Jurkat, Clone E6-1 (cell line): ENCODE measurements at regions not wholly inside any gene's neighbourhood (a gene's known extent, or its start where the extent isn't known, plus 50 kb on each side); places are given as distances from the start of the nearest gene placed in this dataset.
"Not testable (repeated sequence)": the region's sequence is repeated elsewhere in the genome, so short reads cannot be mapped to it uniquely, and the experiment has no call there.

ENCODE experiments used
- DNase-seq: peaks from one replicate; pipeline ENCODE4 v3.0.0-alpha.2; 2011; ENCODE audit warnings: low read depth, low spot score
- H3K4me3 ChIP-seq: 2 replicates; pipeline ENCODE4 v1.5.1; 2011; ENCODE audit warnings: mild to moderate bottlenecking, low read length, control low read depth, moderate library complexity

DNA sequence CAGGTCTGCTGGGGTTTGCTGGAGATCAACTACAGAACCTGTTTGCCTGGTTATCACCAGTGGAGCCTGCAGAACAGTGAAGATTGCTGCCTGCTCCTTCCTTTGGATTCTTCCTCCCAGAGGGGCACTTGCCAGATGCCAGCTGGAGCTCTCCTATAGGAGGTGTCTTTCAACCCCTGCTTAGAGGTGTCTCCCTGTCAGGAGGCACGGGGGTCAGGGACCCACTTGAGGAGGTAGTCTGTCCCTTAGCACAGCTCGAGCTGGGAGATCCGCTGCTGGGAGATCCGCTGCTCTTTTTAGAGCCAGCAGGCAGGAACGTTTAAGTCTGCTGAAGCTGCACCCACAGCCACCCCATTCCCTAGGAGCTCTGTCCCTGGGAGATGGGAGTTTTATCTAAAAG is 1806.3 kb upstream of the ADGRL3 start:
- H3K4me3 ChIP-seq = no peak overlapping the region

GRCh38 chr4:59400334-59400733 is 1799.8 kb upstream of the ADGRL3 start:
- H3K4me3 ChIP-seq = no peak overlapping the region
- DNase-seq = no peak

More for the DNA sequence above, 1806.3 kb upstream of the ADGRL3 start:
- DNase-seq = no peak

DNA sequence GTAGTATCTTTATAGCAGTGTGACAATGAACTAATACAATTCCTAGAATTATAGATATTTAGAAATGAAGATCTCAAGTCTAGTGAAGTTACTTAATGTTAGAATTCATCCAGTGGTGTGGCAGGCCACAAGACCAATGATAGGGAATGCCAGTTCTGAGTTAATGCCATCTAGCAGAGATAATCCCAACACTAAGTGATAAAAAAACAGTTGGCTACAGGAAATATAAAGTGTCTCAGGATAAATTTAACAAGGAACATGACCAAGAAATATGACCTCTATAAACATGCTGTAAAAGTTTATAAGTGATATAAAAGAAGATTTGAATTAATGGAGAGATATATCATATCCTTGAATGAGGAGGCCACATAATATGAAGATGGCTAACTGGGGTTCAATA is 1790.5 kb upstream of the ADGRL3 start:
- no peak for DNase-seq
- H3K4me3 ChIP-seq = no peak overlapping the region

GRCh38 chr4:59412739-59413138 is 1787.4 kb upstream of the ADGRL3 start:
- DNase-seq = no peak
- H3K4me3 ChIP-seq = no peak overlapping the region

GRCh38 chr4:59455751-59456150 is 1744.4 kb upstream of the ADGRL3 start:
- no peak for DNase-seq
- H3K4me3 ChIP-seq = no peak overlapping the region

DNA sequence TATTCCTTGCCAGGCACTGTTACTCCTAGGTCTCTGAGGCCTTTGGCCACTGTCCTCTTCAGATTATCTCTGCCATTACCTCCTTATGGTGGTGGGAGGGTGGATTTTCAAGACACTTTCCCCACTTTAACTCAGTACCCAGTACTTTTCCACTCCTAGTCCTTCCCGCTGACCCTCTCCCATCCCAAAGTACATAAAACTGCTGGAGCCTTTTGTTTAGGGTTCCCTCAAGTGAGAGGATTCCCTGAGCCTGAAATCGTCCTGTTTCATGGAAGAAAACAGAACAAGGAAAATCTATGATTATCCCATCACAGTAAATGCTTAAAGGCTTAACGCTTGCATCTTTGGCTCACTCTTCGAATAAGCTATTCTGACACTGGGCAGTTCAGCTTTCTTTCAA is 1742.5 kb upstream of the ADGRL3 start:
- no peak for DNase-seq
- H3K4me3 ChIP-seq = no peak overlapping the region

DNA sequence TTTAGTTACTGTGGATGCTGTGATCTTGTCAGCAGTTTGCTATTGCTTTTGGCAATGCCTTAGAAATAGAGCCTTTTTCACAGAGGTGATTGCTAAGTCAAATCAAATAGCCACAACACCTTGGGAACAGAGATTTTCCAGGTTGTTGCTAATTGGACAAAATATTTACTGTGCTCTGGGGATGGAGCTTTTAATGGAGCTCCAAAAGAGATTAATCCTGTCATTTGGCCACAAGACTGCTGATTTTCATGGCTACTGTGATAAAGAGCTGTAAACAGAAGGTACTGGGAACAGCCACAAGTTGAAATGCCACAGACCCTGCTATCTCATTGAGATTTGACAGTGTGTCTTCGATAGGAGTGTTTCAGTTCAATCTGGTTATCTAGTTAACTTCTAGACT is 1715.2 kb upstream of the ADGRL3 start:
- DNase-seq = no peak
- no peak overlapping the region for H3K4me3 ChIP-seq

DNA sequence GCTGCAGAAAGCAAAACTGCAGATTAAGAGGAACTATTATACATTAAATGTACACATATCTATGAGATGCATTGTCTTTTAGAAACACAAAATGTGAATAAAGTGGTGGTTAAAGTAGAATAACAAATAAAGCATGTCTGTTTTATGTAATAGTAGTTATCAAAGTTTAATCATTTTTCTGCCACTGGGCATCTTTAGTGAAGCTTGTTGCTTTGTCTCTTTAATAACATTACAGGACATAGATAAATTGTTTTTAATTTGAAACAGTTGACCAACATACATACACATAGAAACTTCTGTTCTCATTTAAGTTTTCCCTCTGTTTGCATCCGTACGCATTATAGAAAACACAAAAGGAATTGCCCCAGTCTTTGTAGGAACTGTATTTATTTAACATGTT is 1700.0 kb upstream of the ADGRL3 start:
- DNase-seq = no peak
- no peak overlapping the region for H3K4me3 ChIP-seq

- DNase-seq = no peak
- H3K4me3 ChIP-seq = no peak overlapping the region
These were observed 1696.4 kb upstream of the ADGRL3 start for GRCh38 chr4:59503731-59504130.

DNA sequence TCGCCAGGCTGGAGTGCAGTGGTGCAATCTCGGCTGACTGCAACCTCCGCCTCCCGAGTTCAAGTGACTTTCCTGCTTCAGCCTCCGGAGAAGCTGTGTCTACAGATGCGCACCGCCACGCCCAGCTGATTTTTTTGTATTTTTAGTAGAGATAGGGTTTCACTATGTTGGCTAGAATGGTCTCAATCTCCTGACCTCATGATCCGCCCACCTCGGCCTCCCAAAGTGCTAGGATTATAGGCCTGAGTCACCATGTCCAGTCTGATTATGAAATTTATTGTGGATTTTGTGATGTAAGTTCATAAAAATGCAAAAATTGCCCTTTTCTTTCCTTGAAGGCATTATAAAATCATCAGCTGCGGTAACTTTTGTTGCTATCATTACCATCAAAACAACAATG is 1688.3 kb upstream of the ADGRL3 start:
- H3K4me3 ChIP-seq, DNase-seq: not testable (repeated sequence)

GRCh38 chr4:59517007-59517406 is 1683.1 kb upstream of the ADGRL3 start:
- no peak for DNase-seq
- H3K4me3 ChIP-seq = no peak overlapping the region

DNA sequence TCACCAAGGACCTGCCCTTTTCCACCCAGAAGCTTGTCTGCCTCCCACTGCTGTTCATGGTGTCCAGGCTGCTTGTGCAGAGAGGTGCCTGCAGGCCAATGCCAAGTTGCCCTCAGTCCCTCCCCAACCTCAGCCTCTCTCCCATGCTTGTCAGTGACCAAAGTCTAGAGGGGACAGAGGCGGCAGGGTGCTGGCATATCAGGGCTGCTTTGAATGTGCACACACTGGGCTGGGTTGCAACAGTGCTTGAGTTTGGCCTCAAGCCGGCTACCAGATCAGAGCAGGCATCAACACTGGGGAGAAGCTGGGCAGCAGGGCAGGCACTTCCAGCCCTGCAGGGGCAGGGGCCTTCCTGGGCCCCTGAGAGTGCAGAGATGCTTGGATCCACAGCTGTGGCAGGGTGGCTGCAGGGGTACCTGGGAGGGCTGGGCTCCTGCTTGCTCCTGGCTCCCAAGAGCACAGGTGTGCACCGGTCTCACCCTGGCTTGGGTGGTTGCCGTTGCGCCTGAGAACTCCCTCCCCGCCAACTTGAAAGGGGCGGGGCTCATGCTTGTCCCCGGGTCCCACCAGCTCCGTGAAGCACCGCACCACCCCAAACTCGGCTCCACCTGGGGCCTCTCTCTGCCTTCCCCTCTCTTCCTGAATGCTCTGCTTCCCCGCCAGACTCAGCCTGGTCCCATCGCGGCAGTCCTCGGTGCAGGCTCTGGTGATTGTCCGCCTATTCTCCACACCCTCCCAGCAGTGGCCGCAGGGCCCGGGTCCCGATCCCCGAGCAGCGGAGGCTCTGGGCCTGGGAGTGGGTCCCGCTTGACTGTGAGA is 1681.9 kb upstream of the ADGRL3 start:
- H3K4me3 ChIP-seq = no peak overlapping the region
- DNase-seq = no peak

- no peak for DNase-seq
- no peak overlapping the region for H3K4me3 ChIP-seq
These were observed 1674.2 kb upstream of the ADGRL3 start for GRCh38 chr4:59525885-59526284.

DNA sequence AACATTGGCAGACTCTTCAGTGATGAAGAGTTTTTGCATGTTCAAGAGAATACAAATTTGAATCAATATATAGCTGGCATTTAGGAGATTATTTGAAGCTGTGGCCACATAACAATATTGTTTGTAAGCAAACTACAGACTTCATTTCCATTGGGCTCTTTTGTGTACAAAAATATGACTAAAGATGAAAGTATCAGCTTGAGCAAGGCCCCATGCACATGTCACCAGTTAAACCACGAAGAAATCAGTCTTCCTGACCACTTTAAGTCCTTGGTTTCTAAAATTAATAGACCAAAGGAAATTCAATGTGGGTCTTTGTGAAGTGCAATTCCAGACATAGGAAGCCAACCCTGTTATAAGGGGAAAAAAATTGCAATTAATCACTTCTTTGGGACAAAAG is 1664.6 kb upstream of the ADGRL3 start:
- no peak for DNase-seq
- H3K4me3 ChIP-seq = no peak overlapping the region

DNA sequence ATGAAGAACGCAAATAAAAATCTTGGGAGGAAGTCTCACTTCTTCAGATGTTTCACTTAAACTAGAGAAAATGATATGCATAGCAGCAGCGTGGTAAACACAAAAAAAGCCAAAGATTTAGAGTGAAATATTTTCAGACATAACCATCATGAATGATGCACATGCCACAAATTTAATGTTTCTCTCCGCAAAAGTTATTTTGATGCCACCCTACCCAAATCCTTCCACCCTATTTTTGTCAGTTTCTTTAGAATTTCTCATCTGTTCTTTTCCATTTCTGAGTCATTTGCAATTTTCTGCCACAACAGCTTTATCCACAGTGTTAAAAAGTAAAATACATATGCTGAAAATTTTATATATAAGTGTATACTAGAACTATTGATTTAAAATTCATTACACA is 1663.7 kb upstream of the ADGRL3 start:
- H3K4me3 ChIP-seq = no peak overlapping the region
- DNase-seq = no peak

- DNase-seq = no peak
- no peak overlapping the region for H3K4me3 ChIP-seq
These were observed 1662.8 kb upstream of the ADGRL3 start for GRCh38 chr4:59537246-59537886.

GRCh38 chr4:59539401-59539800 is 1660.7 kb upstream of the ADGRL3 start:
- no peak for DNase-seq
- no peak overlapping the region for H3K4me3 ChIP-seq

GRCh38 chr4:59540311-59540710 is 1659.8 kb upstream of the ADGRL3 start:
- H3K4me3 ChIP-seq = no peak overlapping the region
- DNase-seq = no peak

DNA sequence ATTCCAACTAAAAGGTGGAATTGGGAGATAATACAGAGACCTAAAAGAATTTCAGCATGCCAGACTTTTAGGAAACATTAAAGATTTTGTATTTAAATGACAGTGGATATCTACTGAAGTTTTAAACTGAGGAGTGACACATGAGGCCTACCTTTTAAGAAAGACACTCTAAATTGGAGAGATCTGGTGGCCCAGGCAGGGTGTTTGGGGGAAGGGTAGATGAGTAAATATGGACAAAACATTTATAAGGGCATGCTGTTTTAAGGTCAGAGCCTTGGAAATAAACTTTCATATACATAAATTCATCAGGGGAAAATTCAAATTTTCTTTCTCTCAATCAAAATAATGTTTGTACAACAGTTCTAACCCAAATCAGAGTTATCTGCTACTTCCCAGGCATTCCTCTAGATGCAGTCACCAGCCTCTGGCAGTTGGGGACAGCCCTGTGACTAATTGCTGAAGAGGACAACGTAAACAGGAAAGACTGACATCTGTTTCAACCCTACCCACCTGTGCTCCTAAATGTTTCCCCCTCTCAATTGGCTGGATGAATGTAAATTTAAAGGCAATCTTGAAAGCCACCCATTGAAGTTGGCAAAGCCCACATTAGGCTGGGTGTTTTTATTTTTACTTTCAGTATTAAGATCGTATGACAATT is 1646.9 kb upstream of the ADGRL3 start:
- no peak overlapping the region for H3K4me3 ChIP-seq
- no peak for DNase-seq

DNA sequence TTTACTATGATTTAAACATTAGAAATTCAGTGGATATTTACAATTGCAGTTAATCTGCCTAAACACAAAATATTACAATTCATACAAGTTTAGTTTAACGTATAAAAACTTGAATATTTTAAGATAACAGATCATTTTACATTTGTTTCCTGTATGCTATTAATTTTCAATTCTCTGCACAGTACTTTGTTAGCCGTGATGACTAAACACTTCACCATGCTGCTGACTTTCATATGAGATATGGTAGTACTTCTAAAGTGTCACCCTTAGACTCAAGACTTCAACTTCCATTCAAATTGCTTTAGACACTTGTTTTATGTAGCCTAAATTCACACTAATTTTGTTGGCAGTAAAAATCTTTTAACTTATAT is 1646.4 kb upstream of the ADGRL3 start:
- DNase-seq = no peak
- H3K4me3 ChIP-seq = no peak overlapping the region
